Activated CD8-positive, alpha-beta memory T cell treated with anti-CD3 and anti-CD28 coated beads for 36 hours (primary cell): ENCODE measurements at regions not wholly inside any gene's neighbourhood (a gene's known extent, or its start where the extent isn't known, plus 50 kb on each side); places are given as distances from the start of the nearest gene placed in this dataset.
"Not testable (repeated sequence)": the region's sequence is repeated elsewhere in the genome, so short reads cannot be mapped to it uniquely, and the experiment has no call there.

ENCODE experiments used
- CTCF ChIA-PET: fragments of 350-600 bp; sonication (Branson Sonifier 250); formaldehyde crosslinking; loops from one replicate; lab custom pipeline; 2021; ENCODE audit warnings: antibody characterized with exemption; lab: Charles Lee
- POLR2A ChIA-PET: fragments of 350-600 bp; sonication (Branson Sonifier 250); formaldehyde crosslinking; loops from one replicate; lab custom pipeline; 2021; ENCODE audit warnings: antibody characterized with exemption; lab: Charles Lee

GRCh38 chr5:12952409-12952808, 992.1 kb downstream of the DNAH5 start:
- POLR2A ChIA-PET: no interaction called here
- CTCF ChIA-PET: no interaction called here

GRCh38 chr5:12951846-12952245, 992.6 kb downstream of the DNAH5 start:
- POLR2A ChIA-PET: no interaction called here
- CTCF ChIA-PET: no interaction called here

GRCh38 chr5:12947379-12947778, 997.1 kb downstream of the DNAH5 start:
- POLR2A ChIA-PET: no interaction called here
- CTCF ChIA-PET: no interaction called here

GRCh38 chr5:12945477-12945876, 999.0 kb downstream of the DNAH5 start:
- CTCF ChIA-PET, POLR2A ChIA-PET: not testable (repeated sequence)

- ChIA-PET CTCF (no interaction called here), POLR2A (no interaction called here)
These were observed 1008.3 kb downstream of the DNAH5 start for GRCh38 chr5:12936221-12936620.

- ChIA-PET CTCF (no interaction called here), POLR2A (no interaction called here)
These were observed 1009.8 kb downstream of the DNAH5 start for GRCh38 chr5:12934722-12935121.

GRCh38 chr5:12920527-12920926, 1016.3 kb upstream of the CTNND2 start:
- CTCF ChIA-PET: no interaction called here

GRCh38 chr5:12911156-12911555, 1006.9 kb upstream of the CTNND2 start:
- ChIA-PET CTCF (no interaction called here), POLR2A (no interaction called here)

More at GRCh38 chr5:12920527-12920926, 1016.3 kb upstream of the CTNND2 start:
- POLR2A ChIA-PET: no interaction called here

- ChIA-PET POLR2A (no interaction called here), CTCF (no interaction called here)
These were observed 1006.4 kb upstream of the CTNND2 start for GRCh38 chr5:12910641-12911040.

GRCh38 chr5:12902611-12903010, 998.4 kb upstream of the CTNND2 start:
- ChIA-PET CTCF (no interaction called here), POLR2A (no interaction called here)

GRCh38 chr5:12901696-12902095, 997.5 kb upstream of the CTNND2 start:
- POLR2A ChIA-PET: no interaction called here

GRCh38 chr5:12896086-12896485, 991.8 kb upstream of the CTNND2 start:
- POLR2A ChIA-PET: no interaction called here
- CTCF ChIA-PET: no interaction called here

More at GRCh38 chr5:12901696-12902095, 997.5 kb upstream of the CTNND2 start:
- CTCF ChIA-PET: no interaction called here

- POLR2A ChIA-PET: no interaction called here
- CTCF ChIA-PET: no interaction called here
These were observed 980.8 kb upstream of the CTNND2 start for GRCh38 chr5:12885018-12885417.

GRCh38 chr5:12883395-12883794, 979.1 kb upstream of the CTNND2 start:
- ChIA-PET POLR2A (no interaction called here), CTCF (no interaction called here)

GRCh38 chr5:12876541-12877298, 972.5 kb upstream of the CTNND2 start:
- CTCF ChIA-PET: no interaction called here

GRCh38 chr5:12870872-12871539, 966.8 kb upstream of the CTNND2 start:
- CTCF ChIA-PET: no interaction called here
- POLR2A ChIA-PET: no interaction called here

More at GRCh38 chr5:12876541-12877298, 972.5 kb upstream of the CTNND2 start:
- POLR2A ChIA-PET: no interaction called here

GRCh38 chr5:12865529-12865928, 961.3 kb upstream of the CTNND2 start:
- CTCF ChIA-PET: no interaction called here
- POLR2A ChIA-PET: no interaction called here

GRCh38 chr5:12861886-12862654, 957.8 kb upstream of the CTNND2 start:
- POLR2A ChIA-PET: no interaction called here
- CTCF ChIA-PET: no interaction called here

- POLR2A ChIA-PET, CTCF ChIA-PET: not testable (repeated sequence)
These were observed 951.9 kb upstream of the CTNND2 start for GRCh38 chr5:12856105-12856504.

GRCh38 chr5:12854386-12854785, 950.1 kb upstream of the CTNND2 start:
- ChIA-PET POLR2A (no interaction called here), CTCF (no interaction called here)
